ENCODE measurements at regions not wholly inside any gene's neighbourhood (a gene's known extent, or its start where the extent isn't known, plus 50 kb on each side); places are given as distances from the start of the nearest gene placed in this dataset.

DNA sequence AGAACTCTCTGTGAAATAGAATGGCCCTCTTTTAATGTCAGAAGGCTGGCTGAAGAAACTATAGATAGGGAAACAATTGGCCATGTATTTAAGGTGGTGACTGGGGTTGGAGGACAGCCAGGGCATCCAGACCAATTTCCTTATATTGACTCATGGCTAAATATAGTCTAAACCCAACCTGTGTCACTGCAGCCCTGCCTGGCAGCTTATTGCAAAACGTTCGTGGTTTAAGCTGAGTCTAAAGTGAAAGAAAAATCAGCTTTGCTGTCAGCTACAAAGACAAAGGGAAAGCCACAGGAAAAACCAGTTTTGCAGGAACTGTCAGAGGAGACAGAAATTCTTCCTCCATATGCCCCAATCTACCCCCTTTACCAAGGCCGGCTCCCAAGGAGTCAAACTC is 902.8 kb upstream of the NDST4 start:
- TF ChIP-seq, protein P1, sequence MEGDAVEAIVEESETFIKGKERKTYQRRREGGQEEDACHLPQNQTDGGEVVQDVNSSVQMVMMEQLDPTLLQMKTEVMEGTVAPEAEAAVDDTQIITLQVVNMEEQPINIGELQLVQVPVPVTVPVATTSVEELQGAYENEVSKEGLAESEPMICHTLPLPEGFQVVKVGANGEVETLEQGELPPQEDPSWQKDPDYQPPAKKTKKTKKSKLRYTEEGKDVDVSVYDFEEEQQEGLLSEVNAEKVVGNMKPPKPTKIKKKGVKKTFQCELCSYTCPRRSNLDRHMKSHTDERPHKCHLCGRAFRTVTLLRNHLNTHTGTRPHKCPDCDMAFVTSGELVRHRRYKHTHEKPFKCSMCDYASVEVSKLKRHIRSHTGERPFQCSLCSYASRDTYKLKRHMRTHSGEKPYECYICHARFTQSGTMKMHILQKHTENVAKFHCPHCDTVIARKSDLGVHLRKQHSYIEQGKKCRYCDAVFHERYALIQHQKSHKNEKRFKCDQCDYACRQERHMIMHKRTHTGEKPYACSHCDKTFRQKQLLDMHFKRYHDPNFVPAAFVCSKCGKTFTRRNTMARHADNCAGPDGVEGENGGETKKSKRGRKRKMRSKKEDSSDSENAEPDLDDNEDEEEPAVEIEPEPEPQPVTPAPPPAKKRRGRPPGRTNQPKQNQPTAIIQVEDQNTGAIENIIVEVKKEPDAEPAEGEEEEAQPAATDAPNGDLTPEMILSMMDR (conservative IDR thresholded peaks at IDR 0.05; ENCODE audit: low read length) = no peak
- TF ChIP-seq EZH2phosphoT487 (IDR thresholded peaks at IDR 0.05; ENCODE audit: borderline replicate concordance) = no peak
